CD8-positive, alpha-beta memory T cell (primary cell): ENCODE measurements at regions not wholly inside any gene's neighbourhood (a gene's known extent, or its start where the extent isn't known, plus 50 kb on each side); places are given as distances from the start of the nearest gene placed in this dataset.

ENCODE experiments used
- CTCF ChIA-PET: fragments of 350-600 bp; sonication (Branson Sonifier 250); formaldehyde crosslinking; loops from one replicate; lab custom pipeline; 2021; ENCODE audit warnings: antibody characterized with exemption; lab: Charles Lee
- POLR2A ChIA-PET: fragments of 350-600 bp; sonication (Branson Sonifier 250); formaldehyde crosslinking; loops from one replicate; lab custom pipeline; 2021; ENCODE audit warnings: antibody characterized with exemption; lab: Charles Lee
- DNase-seq, 5 donors: peaks; one replicate each; pipeline versions ENCODE4 v3.0.0 to v3.0.0-alpha.2; 2020 to 2022; ENCODE audit warnings: mixed read lengths in 1 of 5
- H3K27ac ChIP-seq: one replicate; pipeline ENCODE4 v1.7.0; 2013; ENCODE audit warnings: low read depth, mild to moderate bottlenecking, low read length, moderate library complexity
- H3K27me3 ChIP-seq: 2 replicates; pipeline ENCODE4 v1.7.0; 2013; ENCODE audit warnings: low read length, mild to moderate bottlenecking; ENCODE audit not compliant: insufficient read depth, poor library complexity, severe bottlenecking
- H3K36me3 ChIP-seq: 2 replicates; pipeline ENCODE4 v1.7.0; 2013; ENCODE audit warnings: mild to moderate bottlenecking, low read length, moderate library complexity; ENCODE audit not compliant: insufficient read depth
- H3K4me1 ChIP-seq: 2 replicates; pipeline ENCODE4 v1.7.0; 2013; ENCODE audit warnings: mild to moderate bottlenecking, low read length, moderate library complexity; ENCODE audit not compliant: insufficient read depth
- H3K4me3 ChIP-seq: 2 replicates; pipeline ENCODE4 v1.7.0; 2013; ENCODE audit warnings: mild to moderate bottlenecking, low read length
- H3K9me3 ChIP-seq: 2 replicates; pipeline ENCODE4 v1.7.0; 2013; ENCODE audit warnings: mild to moderate bottlenecking, low read length
- H3K27ac Mint-ChIP-seq, 8 donors: one replicate each; pipeline ENCODE4 v1.8.0; 2020 to 2021; ENCODE audit warnings: mixed read lengths in 8 of 8, mild to moderate bottlenecking in 6 of 8, inconsistent platforms in 3 of 8, moderate library complexity in 3 of 8
- H3K27me3 Mint-ChIP-seq, 2 donors: one replicate each; pipeline ENCODE4 v1.8.0; 2020 to 2021; ENCODE audit warnings: mixed read lengths in 2 of 2, mild to moderate bottlenecking in 1 of 2, moderate library complexity in 1 of 2
- H3K36me3 Mint-ChIP-seq, 3 donors: one replicate each; pipeline ENCODE4 v1.8.0; 2020 to 2021; ENCODE audit warnings: mixed read lengths in 3 of 3, inconsistent platforms in 1 of 3, mild to moderate bottlenecking in 1 of 3
- H3K4me1 Mint-ChIP-seq, 3 donors: one replicate each; pipeline ENCODE4 v1.8.0; 2020 to 2021; ENCODE audit warnings: mixed read lengths in 3 of 3, inconsistent platforms in 1 of 3, mild to moderate bottlenecking in 1 of 3
- H3K4me3 Mint-ChIP-seq, 7 donors: one replicate each; pipeline ENCODE4 v1.8.0; 2020 to 2021; ENCODE audit warnings: mixed read lengths in 7 of 7, mild to moderate bottlenecking in 6 of 7, moderate library complexity in 4 of 7, inconsistent platforms in 2 of 7
- H3K9me3 Mint-ChIP-seq, 5 donors: one replicate each; pipeline ENCODE4 v1.8.0; 2020 to 2022; ENCODE audit warnings: mixed read lengths in 5 of 5, mild to moderate bottlenecking in 3 of 5, moderate library complexity in 2 of 5, inconsistent platforms in 1 of 5

- DNase-seq, result no peak
- ChIA-PET POLR2A (no interaction called here), CTCF (interaction anchor here (1.0 kb wide), 1 partner anchor 11 kb away, joined by 3 read pairs; no protein-coding TSS in a partner anchor)
- Histone ChIP-seq H3K27ac (no peak overlapping the region), H3K4me1 (no peaks in the 10 kb centered on the region), H3K27me3 (no peaks in the 10 kb centered on the region), H3K36me3 (no peaks in the 10 kb centered on the region), H3K4me3 (no peak overlapping the region), H3K9me3 (no peaks in the 10 kb centered on the region)
- H3K4me1 Mint-ChIP-seq, result peaks cover 0 to 5% (median 0%) of the 10 kb centered on the region in 3 donors
- H3K4me3 Mint-ChIP-seq, result no peak overlapping the region
- H3K27me3 Mint-ChIP-seq, result no peaks in the 10 kb centered on the region
- no peak overlapping the region for H3K27ac Mint-ChIP-seq
- no peaks in the 10 kb centered on the region for H3K9me3 Mint-ChIP-seq
- H3K36me3 Mint-ChIP-seq, result no peaks in the 10 kb centered on the region
These were observed 179.6 kb downstream of the GASK1B start for GRCh38 chr4:157992948-157993839.

GRCh38 chr4:157992038-157992705 lies 180.7 kb downstream of the GASK1B start:
- H3K4me3 ChIP-seq, result peak overlapping the region; percentile 26
- H3K4me1 ChIP-seq, result no peaks in the 10 kb centered on the region
- peak in 2 of 5 donors; percentile 6 to 15 for DNase-seq

DNA sequence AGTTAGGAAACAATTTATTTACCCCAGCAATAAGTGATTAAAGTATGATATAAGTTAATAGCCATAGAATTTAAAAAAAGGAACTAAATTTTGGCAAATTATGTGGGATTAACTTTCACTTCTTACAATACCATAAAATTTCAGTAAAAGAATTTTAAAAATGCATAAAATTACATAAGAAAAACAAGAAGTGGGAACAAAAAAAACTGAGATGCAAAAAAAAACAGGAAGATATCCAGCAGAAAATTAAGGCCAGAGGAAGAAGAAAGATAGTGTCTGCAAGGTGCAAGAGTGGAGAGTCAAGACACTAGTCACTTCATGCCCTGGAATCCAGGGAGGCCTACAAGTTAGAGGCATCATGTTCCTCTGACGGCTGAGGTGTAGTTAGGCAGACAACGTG lies 184.2 kb downstream of the GASK1B start:
- CTCF ChIA-PET, result no interaction called here
- Histone ChIP-seq H3K27ac (no peak overlapping the region), H3K9me3 (no peaks in the 10 kb centered on the region), H3K36me3 (no peaks in the 10 kb centered on the region), H3K4me1 (no peaks in the 10 kb centered on the region), H3K27me3 (no peaks in the 10 kb centered on the region), H3K4me3 (no peak overlapping the region)
- Mint-ChIP-seq H3K36me3 (no peaks in the 10 kb centered on the region), H3K9me3 (no peaks in the 10 kb centered on the region), H3K4me1 (peaks cover 0 to 5% (median 0%) of the 10 kb centered on the region in 3 donors), H3K27me3 (no peaks in the 10 kb centered on the region), H3K27ac (no peak overlapping the region), H3K4me3 (no peak overlapping the region)
- POLR2A ChIA-PET, result no interaction called here
- no peak for DNase-seq

More at GRCh38 chr4:157992038-157992705, 180.7 kb downstream of the GASK1B start:
- H3K36me3 Mint-ChIP-seq, result no peaks in the 10 kb centered on the region
- H3K27me3 ChIP-seq, result no peaks in the 10 kb centered on the region
- no peaks in the 10 kb centered on the region for H3K27me3 Mint-ChIP-seq
- ChIA-PET CTCF (no interaction called here), POLR2A (no interaction called here)
- no peaks in the 10 kb centered on the region for H3K9me3 Mint-ChIP-seq
- no peak overlapping the region for H3K27ac Mint-ChIP-seq
- no peak overlapping the region for H3K27ac ChIP-seq
- no peaks in the 10 kb centered on the region for H3K36me3 ChIP-seq
- peaks cover 0 to 5% (median 0%) of the 10 kb centered on the region in 3 donors for H3K4me1 Mint-ChIP-seq
- H3K9me3 ChIP-seq, result no peaks in the 10 kb centered on the region
- H3K4me3 Mint-ChIP-seq, result peak overlapping the region in 3 of 7 donors; percentile 19 to 66 (median 27)

DNA sequence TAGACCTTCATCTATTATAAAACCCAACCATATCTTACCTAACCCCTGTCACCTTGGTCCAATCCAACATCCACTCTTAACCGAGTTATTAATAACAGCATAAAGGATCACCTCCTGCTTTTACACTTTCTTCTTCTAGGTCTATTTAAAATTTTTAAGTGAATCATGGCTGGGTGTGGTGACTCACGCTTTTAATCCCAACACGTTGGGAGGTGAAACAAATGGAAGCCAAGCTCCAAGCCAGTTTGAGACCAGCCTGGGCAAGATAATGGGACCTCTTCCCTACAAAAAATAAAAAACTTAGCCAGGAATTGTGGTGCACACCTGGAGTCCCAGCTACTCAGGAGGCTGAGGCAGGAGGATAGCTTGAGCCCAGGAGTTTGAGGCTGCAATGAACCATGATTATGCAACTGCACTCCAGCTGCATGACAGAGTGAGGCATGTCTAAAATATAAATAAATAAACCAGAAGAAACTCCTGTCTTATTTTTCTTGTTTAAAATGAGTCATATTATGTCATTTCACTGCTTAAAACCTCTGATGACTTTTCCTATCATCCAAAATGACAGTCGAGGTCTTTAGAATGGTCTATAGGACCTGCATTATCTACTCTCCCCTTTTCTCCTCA lies 188.4 kb downstream of the GASK1B start:
- Mint-ChIP-seq H3K36me3 (no peaks in the 10 kb centered on the region), H3K4me3 (no peak overlapping the region), H3K9me3 (no peaks in the 10 kb centered on the region), H3K27ac (no peak overlapping the region), H3K4me1 (no peaks in the 10 kb centered on the region), H3K27me3 (no peaks in the 10 kb centered on the region)
- Histone ChIP-seq H3K4me3 (no peak overlapping the region), H3K27me3 (no peaks in the 10 kb centered on the region), H3K27ac (no peak overlapping the region), H3K36me3 (no peaks in the 10 kb centered on the region), H3K4me1 (no peaks in the 10 kb centered on the region), H3K9me3 (no peaks in the 10 kb centered on the region)
- ChIA-PET CTCF (no interaction called here), POLR2A (no interaction called here)
- DNase-seq, result no peak

- H3K27me3 ChIP-seq, result no peaks in the 10 kb centered on the region
- Mint-ChIP-seq H3K27me3 (no peaks in the 10 kb centered on the region), H3K9me3 (no peaks in the 10 kb centered on the region), H3K4me1 (peaks cover 2 to 4% (median 4%) of the 10 kb centered on the region in 3 donors), H3K4me3 (no peak overlapping the region), H3K27ac (no peak overlapping the region), H3K36me3 (no peaks in the 10 kb centered on the region)
- H3K27ac ChIP-seq, result no peak overlapping the region
- no peak overlapping the region for H3K4me3 ChIP-seq
- ChIA-PET POLR2A (no interaction called here), CTCF (no interaction called here)
- no peaks in the 10 kb centered on the region for H3K9me3 ChIP-seq
- no peaks in the 10 kb centered on the region for H3K4me1 ChIP-seq
- no peak for DNase-seq
- no peaks in the 10 kb centered on the region for H3K36me3 ChIP-seq
These were observed 189.5 kb downstream of the GASK1B start for GRCh38 chr4:157983300-157983699.

DNA sequence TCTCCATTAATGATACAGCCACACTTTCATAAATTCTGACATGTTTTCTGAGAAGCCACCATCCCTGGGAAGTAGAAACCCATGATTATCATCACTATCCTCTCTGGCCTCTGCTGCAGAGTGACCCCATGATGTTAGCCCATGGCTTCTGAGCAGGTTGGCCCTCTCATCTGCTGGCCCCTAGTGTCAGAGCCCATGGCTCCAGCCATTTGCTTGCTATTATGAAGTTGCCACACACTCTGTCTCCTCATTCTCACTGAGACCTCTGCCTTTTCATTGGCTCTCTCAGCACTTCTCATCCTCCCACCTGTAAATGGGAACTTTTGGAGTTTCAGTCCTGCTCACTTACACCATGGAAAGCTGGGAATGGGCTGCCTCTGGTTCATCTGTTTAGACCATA lies 192.7 kb downstream of the GASK1B start:
- Histone ChIP-seq H3K9me3 (no peaks in the 10 kb centered on the region), H3K36me3 (no peaks in the 10 kb centered on the region), H3K27me3 (no peaks in the 10 kb centered on the region), H3K4me3 (no peak overlapping the region), H3K4me1 (no peaks in the 10 kb centered on the region), H3K27ac (no peak overlapping the region)
- DNase-seq, result no peak
- Mint-ChIP-seq H3K27ac (no peak overlapping the region), H3K27me3 (no peaks in the 10 kb centered on the region), H3K9me3 (no peaks in the 10 kb centered on the region), H3K4me3 (no peak overlapping the region), H3K36me3 (no peaks in the 10 kb centered on the region), H3K4me1 (peaks cover 2 to 4% (median 4%) of the 10 kb centered on the region in 3 donors)
- POLR2A ChIA-PET, result no interaction called here
- CTCF ChIA-PET, result no interaction called here

DNA sequence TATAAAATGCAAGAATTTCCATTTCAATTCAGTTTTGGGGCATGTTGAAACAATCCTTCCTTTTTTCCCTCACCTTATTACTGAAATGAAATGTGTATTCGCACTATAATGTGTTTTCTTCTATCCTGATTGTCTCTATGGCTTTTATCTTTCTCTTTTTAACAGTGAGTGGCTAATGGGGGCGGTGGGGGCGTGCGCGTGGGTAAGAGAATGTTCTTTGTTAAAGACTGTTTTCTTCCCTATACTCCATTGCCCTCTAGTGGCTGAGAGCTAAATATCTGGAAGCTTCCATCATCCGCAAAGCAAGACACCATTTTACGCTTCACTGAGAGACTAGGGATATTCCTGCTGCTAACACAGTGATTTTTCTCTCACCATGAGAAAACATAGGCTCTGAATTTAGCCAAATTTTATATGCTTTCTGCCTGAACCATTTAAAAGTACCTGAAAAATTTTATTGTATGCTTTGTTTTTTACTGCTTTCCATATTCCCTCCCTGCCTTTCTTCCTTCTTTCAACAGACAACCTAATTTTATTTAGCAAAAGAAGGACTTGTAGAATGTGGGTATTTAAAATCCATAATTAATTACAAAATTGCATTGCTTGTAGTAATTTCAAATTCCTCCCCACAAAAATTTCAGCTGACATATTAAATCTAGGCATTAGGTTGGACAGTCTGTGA lies 194.0 kb downstream of the GASK1B start:
- Mint-ChIP-seq H3K36me3 (no peaks in the 10 kb centered on the region), H3K4me3 (no peak overlapping the region), H3K27ac (no peak overlapping the region), H3K27me3 (no peaks in the 10 kb centered on the region), H3K9me3 (no peaks in the 10 kb centered on the region), H3K4me1 (peaks cover 2 to 4% (median 4%) of the 10 kb centered on the region in 3 donors)
- Histone ChIP-seq H3K4me3 (no peak overlapping the region), H3K9me3 (no peaks in the 10 kb centered on the region), H3K27ac (no peak overlapping the region), H3K27me3 (no peaks in the 10 kb centered on the region), H3K36me3 (no peaks in the 10 kb centered on the region), H3K4me1 (no peaks in the 10 kb centered on the region)
- CTCF ChIA-PET, result no interaction called here
- DNase-seq, result peak in 2 of 5 donors; percentile 1 to 6
- POLR2A ChIA-PET, result no interaction called here
